Peyer's patch (tissue), 4 donors: ENCODE measurements at regions not wholly inside any gene's neighbourhood (a gene's known extent, or its start where the extent isn't known, plus 50 kb on each side); places are given as distances from the start of the nearest gene placed in this dataset.

ENCODE experiments used
- POLR2A ChIP-seq, 2 donors: fragments of 450-650 bp; IDR thresholded peaks; one replicate each; pipeline ENCODE4 v1.5.1; 2017; ENCODE audit warnings: antibody characterized with exemption in 2 of 2, mild to moderate bottlenecking in 2 of 2, moderate library complexity in 2 of 2
- TF ChIP-seq, protein P1 (sequence below), 6 experiments: fragments of 450-650 bp in 4 of 6; fragments of 200-600 bp in 2 of 6; sonication (generic) in 1 of 6; IDR thresholded peaks; one replicate each; pipeline ENCODE4 v1.5.1; 2017 to 2019; ENCODE audit warnings: antibody characterized with exemption in 6 of 6, mild to moderate bottlenecking in 3 of 6, moderate library complexity in 1 of 6

DNA sequence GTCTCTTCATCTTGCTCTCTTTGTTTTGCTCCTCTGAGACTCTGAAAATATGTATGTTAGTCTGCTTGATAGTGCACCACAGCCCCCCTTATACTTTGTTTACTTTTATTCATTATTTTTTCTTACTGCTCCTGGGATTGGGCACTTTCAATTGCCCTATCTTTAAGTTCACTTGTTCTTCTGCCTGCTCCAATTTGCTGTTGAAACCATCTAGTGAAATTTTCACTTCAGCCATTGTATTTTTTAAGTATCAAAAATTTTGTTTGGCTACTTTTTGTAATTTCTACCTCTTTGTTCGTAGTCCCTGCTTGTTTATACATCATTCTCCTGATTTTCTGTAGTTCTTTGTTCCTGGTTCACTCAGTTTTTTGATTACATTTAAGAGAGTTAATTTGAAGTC is 223.3 kb downstream of the SLC38A4 start:
- TF ChIP-seq, protein P1, sequence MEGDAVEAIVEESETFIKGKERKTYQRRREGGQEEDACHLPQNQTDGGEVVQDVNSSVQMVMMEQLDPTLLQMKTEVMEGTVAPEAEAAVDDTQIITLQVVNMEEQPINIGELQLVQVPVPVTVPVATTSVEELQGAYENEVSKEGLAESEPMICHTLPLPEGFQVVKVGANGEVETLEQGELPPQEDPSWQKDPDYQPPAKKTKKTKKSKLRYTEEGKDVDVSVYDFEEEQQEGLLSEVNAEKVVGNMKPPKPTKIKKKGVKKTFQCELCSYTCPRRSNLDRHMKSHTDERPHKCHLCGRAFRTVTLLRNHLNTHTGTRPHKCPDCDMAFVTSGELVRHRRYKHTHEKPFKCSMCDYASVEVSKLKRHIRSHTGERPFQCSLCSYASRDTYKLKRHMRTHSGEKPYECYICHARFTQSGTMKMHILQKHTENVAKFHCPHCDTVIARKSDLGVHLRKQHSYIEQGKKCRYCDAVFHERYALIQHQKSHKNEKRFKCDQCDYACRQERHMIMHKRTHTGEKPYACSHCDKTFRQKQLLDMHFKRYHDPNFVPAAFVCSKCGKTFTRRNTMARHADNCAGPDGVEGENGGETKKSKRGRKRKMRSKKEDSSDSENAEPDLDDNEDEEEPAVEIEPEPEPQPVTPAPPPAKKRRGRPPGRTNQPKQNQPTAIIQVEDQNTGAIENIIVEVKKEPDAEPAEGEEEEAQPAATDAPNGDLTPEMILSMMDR (IDR thresholded peaks at IDR 0.05) = no peak
- no peak for TF ChIP-seq POLR2A (IDR thresholded peaks at IDR 0.05)
